Endothelial cell of umbilical vein (primary cell): ENCODE measurements at regions not wholly inside any gene's neighbourhood (a gene's known extent, or its start where the extent isn't known, plus 50 kb on each side); places are given as distances from the start of the nearest gene placed in this dataset.

Experiments used
- BruUV-seq: library from RNA; stranded (reverse); fragments of 400-500 nt; replicated peaks from 2 replicates; lab custom pipeline; 2021; lab: Mats Ljungman, UMichigan
- CTCF ChIA-PET: fragments of 300-600, 350-600 bp; sonication (Branson Sonifier 250); formaldehyde crosslinking; loops from one replicate; lab custom pipeline; 2021; ENCODE audit warnings: antibody characterized with exemption, inconsistent platforms; lab: Charles Lee
- POLR2A ChIA-PET: fragments of 300-600, 350-600 bp; sonication (Branson Sonifier 250); formaldehyde crosslinking; loops from one replicate; lab custom pipeline; 2021; ENCODE audit warnings: antibody characterized with exemption, inconsistent platforms; lab: Charles Lee
- DNase-seq: peaks from one replicate; pipeline ENCODE4 v3.0.0-alpha.2; 2011; ENCODE audit warnings: low read depth, low spot score
- FAIRE-seq: peaks from 2 replicates; lab custom pipeline; 2011; peaks lifted over from hg19 to GRCh38; lab: Jason Lieb, UNC
- H2AFZ ChIP-seq: 2 replicates; pipeline ENCODE4 v1.6.0; 2012; ENCODE audit warnings: low read depth, low read length, control low read depth, inconsistent platforms
- H3K27ac ChIP-seq: 2 replicates; pipeline ENCODE4 v1.5.1; 2011; ENCODE audit warnings: low read depth, mild to moderate bottlenecking, control low read depth, low read length, moderate library complexity; ENCODE audit not compliant: insufficient read depth
- H3K27me3 ChIP-seq, 2 experiments: 2 replicates each; pipeline versions ENCODE4 v1.6.0 to v1.6.1; 2011; ENCODE audit warnings: low read length in 2 of 2, mixed read lengths in 1 of 2; ENCODE audit not compliant: control insufficient read depth in 2 of 2, insufficient read depth in 2 of 2
- H3K36me3 ChIP-seq, 2 experiments: 2 replicates in 1 of 2; 3 replicates in 1 of 2; pipeline ENCODE4 v1.5.1; 2011; ENCODE audit warnings: low read length in 2 of 2, mild to moderate bottlenecking in 1 of 2, moderate library complexity in 1 of 2; ENCODE audit not compliant: control insufficient read depth in 2 of 2, insufficient read depth in 2 of 2; ENCODE audit errors: extremely low read depth in 1 of 2
- H3K4me1 ChIP-seq: 3 replicates; pipeline ENCODE4 v1.5.1; 2011; ENCODE audit warnings: mild to moderate bottlenecking, low read length; ENCODE audit not compliant: control insufficient read depth, insufficient read depth; ENCODE audit errors: extremely low read depth
- H3K4me2 ChIP-seq: 2 replicates; pipeline ENCODE4 v1.6.1; 2011; ENCODE audit warnings: low read length, control low read depth, mixed read lengths; ENCODE audit not compliant: insufficient read depth
- H3K4me3 ChIP-seq, 3 experiments: fragments of 200-600 bp in 1 of 3; sonication (generic), shearing (Covaris generic) in 1 of 3; replicated peaks in 1 of 3; 2 replicates each; pipeline ENCODE4 v1.5.1; 2011 to 2016; ENCODE audit warnings: control low read depth in 3 of 3, low read length in 3 of 3, mild to moderate bottlenecking in 2 of 3, inconsistent platforms in 1 of 3, low read depth in 1 of 3, moderate library complexity in 1 of 3; ENCODE audit not compliant: insufficient read depth in 1 of 3
- H3K79me2 ChIP-seq: 2 replicates; pipeline ENCODE4 v1.6.0; 2012; ENCODE audit warnings: low read length, inconsistent platforms; ENCODE audit not compliant: control insufficient read depth, insufficient read depth
- H3K9ac ChIP-seq: replicated peaks from 2 replicates; pipeline ENCODE3; 2011; ENCODE audit warnings: low read length, control low read depth; ENCODE audit not compliant: insufficient read depth; ENCODE audit errors: extremely low read depth
- H3K9me1 ChIP-seq: replicated peaks from 3 replicates; pipeline ENCODE4 v1.6.0; 2011; ENCODE audit warnings: mild to moderate bottlenecking, low read length; ENCODE audit not compliant: control insufficient read depth, insufficient read depth; ENCODE audit errors: extremely low read depth
- H3K9me3 ChIP-seq: replicated peaks from 2 replicates; pipeline ENCODE4 v1.5.1; 2012; ENCODE audit warnings: low read length, inconsistent platforms; ENCODE audit not compliant: control insufficient read depth, insufficient read depth
- H4K20me1 ChIP-seq: replicated peaks from 2 replicates; pipeline ENCODE3; 2011; ENCODE audit warnings: mild to moderate bottlenecking, low read length; ENCODE audit not compliant: control insufficient read depth, insufficient read depth; ENCODE audit errors: extremely low read depth
- EZH2 ChIP-seq: IDR thresholded peaks from 2 replicates; pipeline ENCODE4 v1.6.1; 2012; ENCODE audit warnings: borderline replicate concordance, low read depth, mild to moderate bottlenecking, moderate library complexity, low read length, inconsistent platforms; ENCODE audit not compliant: severe bottlenecking
- FOS ChIP-seq: IDR thresholded peaks from 2 replicates; pipeline ENCODE4 v1.6.1; 2011; ENCODE audit warnings: mild to moderate bottlenecking, low read length, moderate library complexity, borderline replicate concordance; ENCODE audit not compliant: insufficient read depth
- GATA2 ChIP-seq: IDR thresholded peaks from 2 replicates; pipeline ENCODE4 v1.7.0; 2011; ENCODE audit warnings: low read depth, mild to moderate bottlenecking, moderate library complexity, mixed read lengths, low read length; ENCODE audit not compliant: insufficient read length, insufficient read depth
- MYC ChIP-seq: IDR thresholded peaks from one replicate; pipeline ENCODE4 v1.6.1; 2011; ENCODE audit warnings: mild to moderate bottlenecking, low read depth, low read length
- POLR2A ChIP-seq: IDR thresholded peaks from 2 replicates; pipeline ENCODE4 v1.6.1; 2012; ENCODE audit warnings: low read depth, mild to moderate bottlenecking, control low read depth, low read length
- dilution Hi-C: fragments of 300-500 bp; cut with MboI; formaldehyde crosslinking; loops from one replicate; pipeline ENCODE4 v1.15.0; 2019; ENCODE audit warnings: low sequenced_read_pairs; ENCODE audit not compliant: extremely low pct_ligation_motif_present
- intact Hi-C: fragments of 100-400 bp; cut with micrococcal nuclease; formaldehyde crosslinking; loops from one replicate; pipeline ENCODE4 v1.10.0; 2022
- TF ChIP-seq, protein P1 (sequence below), 2 donors: IDR thresholded peaks; 1 replicate in 1 of 2; 2 replicates in 1 of 2; pipeline ENCODE4 v1.5.1; 2011; ENCODE audit warnings: low read length in 2 of 2, mild to moderate bottlenecking in 2 of 2, moderate library complexity in 2 of 2, control low read depth in 1 of 2, inconsistent platforms in 1 of 2, low read depth in 1 of 2; ENCODE audit not compliant: insufficient read depth in 1 of 2; ENCODE audit errors: extremely low read depth in 1 of 2
- TF ChIP-seq, protein P2 (sequence below): IDR thresholded peaks from 2 replicates; pipeline ENCODE4 v1.6.1; 2011; ENCODE audit not compliant: insufficient read depth, insufficient read length

GRCh38 chr4:11149612-11150259 is 279.0 kb downstream of the HS3ST1 start:
- TF ChIP-seq, protein P1, sequence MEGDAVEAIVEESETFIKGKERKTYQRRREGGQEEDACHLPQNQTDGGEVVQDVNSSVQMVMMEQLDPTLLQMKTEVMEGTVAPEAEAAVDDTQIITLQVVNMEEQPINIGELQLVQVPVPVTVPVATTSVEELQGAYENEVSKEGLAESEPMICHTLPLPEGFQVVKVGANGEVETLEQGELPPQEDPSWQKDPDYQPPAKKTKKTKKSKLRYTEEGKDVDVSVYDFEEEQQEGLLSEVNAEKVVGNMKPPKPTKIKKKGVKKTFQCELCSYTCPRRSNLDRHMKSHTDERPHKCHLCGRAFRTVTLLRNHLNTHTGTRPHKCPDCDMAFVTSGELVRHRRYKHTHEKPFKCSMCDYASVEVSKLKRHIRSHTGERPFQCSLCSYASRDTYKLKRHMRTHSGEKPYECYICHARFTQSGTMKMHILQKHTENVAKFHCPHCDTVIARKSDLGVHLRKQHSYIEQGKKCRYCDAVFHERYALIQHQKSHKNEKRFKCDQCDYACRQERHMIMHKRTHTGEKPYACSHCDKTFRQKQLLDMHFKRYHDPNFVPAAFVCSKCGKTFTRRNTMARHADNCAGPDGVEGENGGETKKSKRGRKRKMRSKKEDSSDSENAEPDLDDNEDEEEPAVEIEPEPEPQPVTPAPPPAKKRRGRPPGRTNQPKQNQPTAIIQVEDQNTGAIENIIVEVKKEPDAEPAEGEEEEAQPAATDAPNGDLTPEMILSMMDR (IDR thresholded peaks at IDR 0.05; ENCODE audit: extremely low read depth in 1 of 2, insufficient read depth in 1 of 2, low read depth in 1 of 2, low read length in 2 of 2): no peak
- no peak for TF ChIP-seq POLR2A
- no peak for TF ChIP-seq GATA2
- no peak for TF ChIP-seq FOS
- no peak for TF ChIP-seq EZH2
- TF ChIP-seq, protein P2, sequence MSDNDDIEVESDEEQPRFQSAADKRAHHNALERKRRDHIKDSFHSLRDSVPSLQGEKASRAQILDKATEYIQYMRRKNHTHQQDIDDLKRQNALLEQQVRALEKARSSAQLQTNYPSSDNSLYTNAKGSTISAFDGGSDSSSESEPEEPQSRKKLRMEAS: no peak
- TF ChIP-seq MYC: no peak
- intact Hi-C loops (loop anchor here (10.0 kb wide), 1 partner anchor 595 kb away; no protein-coding TSS in a partner anchor), dilution Hi-C loops (no loop called here)
- Histone ChIP-seq H3K9ac (no peak overlapping the region), H3K9me1 (no peaks in the 10 kb centered on the region), H3K4me2 (no peak overlapping the region), H3K27ac (no peak overlapping the region), H3K4me1 (no peaks in the 10 kb centered on the region), H3K79me2 (no peaks in the 10 kb centered on the region), H3K27me3 (no peaks in the 10 kb centered on the region), H4K20me1 (no peaks in the 10 kb centered on the region), H3K4me3 (no peak overlapping the region), H2AFZ (no peak overlapping the region), H3K9me3 (no peaks in the 10 kb centered on the region), H3K36me3 (no peaks in the 10 kb centered on the region)
- DNase-seq: no peak
- ChIA-PET CTCF (no interaction called here), POLR2A (no interaction called here)
- no TSS peak for BruUV-seq
- FAIRE-seq: no peak
